Mucosa of descending colon (tissue), 3 donors: ENCODE measurements at regions not wholly inside any gene's neighbourhood (a gene's known extent, or its start where the extent isn't known, plus 50 kb on each side); places are given as distances from the start of the nearest gene placed in this dataset.
A peak's percentile ranks its signal among the peaks of the same experiment; 100 is the strongest.

ENCODE experiments used
- ATAC-seq: fragments of 200-7000 bp; cut with Tn5 transposase; one replicate; pipeline ENCODE4 v1.9.1; 2020; ENCODE audit warnings: mild to moderate bottlenecking, moderate library complexity
- DNase-seq, 3 donors: peaks; one replicate each; pipeline ENCODE4 v3.0.0-alpha.2; 2020
- H3K36me3 ChIP-seq: fragments of 200-600 bp; one replicate; pipeline ENCODE4 v1.8.0; 2021; ENCODE audit warnings: low read depth, mild to moderate bottlenecking
- H3K4me1 ChIP-seq: fragments of 200-600 bp; one replicate; pipeline ENCODE4 v1.8.0; 2021; ENCODE audit warnings: low read depth, mild to moderate bottlenecking
- H3K4me3 ChIP-seq: fragments of 200-600 bp; one replicate; pipeline ENCODE4 v1.8.0; 2021; ENCODE audit warnings: mild to moderate bottlenecking
- H3K9me3 ChIP-seq: fragments of 200-600 bp; one replicate; pipeline ENCODE4 v1.8.0; 2021; ENCODE audit warnings: mild to moderate bottlenecking
- CTCF ChIP-seq: fragments of 200-600 bp; IDR thresholded peaks from one replicate; pipeline ENCODE4 v1.8.0; 2022; ENCODE audit warnings: antibody characterized with exemption, mild to moderate bottlenecking
- intact Hi-C, 2 donors: fragments of 100-400 bp; cut with DNase I in 1 of 2; cut with micrococcal nuclease in 1 of 2; formaldehyde crosslinking; loops; one replicate each; pipeline versions ENCODE4 v1.11.0 to v1.11.1; 2022; cut with DNase I, micrococcal nuclease
- donor health status: DM: no; HTN: no; CAD: no; lungs with moderate emphysema.
- donor health status: DM: no; HTN: no; CAD: no.
- donor health status: DM: no; HTN: yes; CAD: no.

GRCh38 chr12:125519026-125519651 is 453.9 kb downstream of the AACS start:
- H3K4me1 ChIP-seq = no peaks in the 10 kb centered on the region
- ATAC-seq (peak; percentile 25), DNase-seq (peak in 2 of 3 donors; percentile 32 to 43)
- no peaks in the 10 kb centered on the region for H3K36me3 ChIP-seq
- no peak overlapping the region for H3K4me3 ChIP-seq
- no peak for TF ChIP-seq CTCF
- H3K9me3 ChIP-seq = no peaks in the 10 kb centered on the region
- intact Hi-C loops = no loop called here

- no peak for DNase-seq
- intact Hi-C loops = no loop called here
- no peak for TF ChIP-seq CTCF
- no peaks in the 10 kb centered on the region for H3K36me3 ChIP-seq
- H3K4me1 ChIP-seq = no peaks in the 10 kb centered on the region
- H3K9me3 ChIP-seq = no peaks in the 10 kb centered on the region
- H3K4me3 ChIP-seq = no peak overlapping the region
- ATAC-seq = no peak
Measured at GRCh38 chr12:125525879-125526278, 460.6 kb downstream of the AACS start.

GRCh38 chr12:125528281-125528680 is 463.0 kb downstream of the AACS start:
- TF ChIP-seq CTCF = no peak
- Histone ChIP-seq H3K4me1 (peaks cover 3% of the 10 kb centered on the region), H3K9me3 (no peaks in the 10 kb centered on the region), H3K36me3 (no peaks in the 10 kb centered on the region), H3K4me3 (no peak overlapping the region)
- ATAC-seq (no peak), DNase-seq (no peak)
- intact Hi-C loops = no loop called here

GRCh38 chr12:125530201-125530600 is 465.0 kb downstream of the AACS start:
- intact Hi-C loops = no loop called here
- no peak for DNase-seq

GRCh38 chr12:125530876-125531275 is 465.6 kb downstream of the AACS start:
- H3K36me3 ChIP-seq = no peaks in the 10 kb centered on the region
- intact Hi-C loops = no loop called here
- DNase-seq = no peak
- peaks cover 7% of the 10 kb centered on the region for H3K4me1 ChIP-seq
- H3K9me3 ChIP-seq = no peaks in the 10 kb centered on the region
- TF ChIP-seq CTCF = no peak
- ATAC-seq = no peak
- no peak overlapping the region for H3K4me3 ChIP-seq

More at GRCh38 chr12:125530201-125530600, 465.0 kb downstream of the AACS start:
- Histone ChIP-seq H3K4me3 (no peak overlapping the region), H3K9me3 (no peaks in the 10 kb centered on the region), H3K4me1 (peaks cover 7% of the 10 kb centered on the region), H3K36me3 (no peaks in the 10 kb centered on the region)
- ATAC-seq = no peak
- TF ChIP-seq CTCF = no peak

- no peak for TF ChIP-seq CTCF
- no peak for ATAC-seq
Measured at GRCh38 chr12:125531574-125531973, 466.3 kb downstream of the AACS start.

More at GRCh38 chr12:125531574-125531973, 466.3 kb downstream of the AACS start:
- intact Hi-C loops = no loop called here
- H3K9me3 ChIP-seq = no peaks in the 10 kb centered on the region
- no peak for DNase-seq
- no peaks in the 10 kb centered on the region for H3K36me3 ChIP-seq
- no peak overlapping the region for H3K4me3 ChIP-seq
- peaks cover 7% of the 10 kb centered on the region for H3K4me1 ChIP-seq
